Neural progenitor cell (in vitro differentiated cells): ENCODE measurements at regions not wholly inside any gene's neighbourhood (a gene's known extent, or its start where the extent isn't known, plus 50 kb on each side); places are given as distances from the start of the nearest gene placed in this dataset.

Experiments
- CTCF ChIP-seq: fragments of 200-600 bp; sonication (generic); IDR thresholded peaks from 2 replicates; pipeline ENCODE4 v1.5.1; 2017; ENCODE audit warnings: antibody characterized with exemption, mild to moderate bottlenecking
- EZH2 ChIP-seq: fragments of 200-600 bp; sonication (generic); IDR thresholded peaks from 2 replicates; pipeline ENCODE4 v1.6.1; 2017; ENCODE audit warnings: antibody characterized with exemption, mild to moderate bottlenecking, moderate library complexity

DNA sequence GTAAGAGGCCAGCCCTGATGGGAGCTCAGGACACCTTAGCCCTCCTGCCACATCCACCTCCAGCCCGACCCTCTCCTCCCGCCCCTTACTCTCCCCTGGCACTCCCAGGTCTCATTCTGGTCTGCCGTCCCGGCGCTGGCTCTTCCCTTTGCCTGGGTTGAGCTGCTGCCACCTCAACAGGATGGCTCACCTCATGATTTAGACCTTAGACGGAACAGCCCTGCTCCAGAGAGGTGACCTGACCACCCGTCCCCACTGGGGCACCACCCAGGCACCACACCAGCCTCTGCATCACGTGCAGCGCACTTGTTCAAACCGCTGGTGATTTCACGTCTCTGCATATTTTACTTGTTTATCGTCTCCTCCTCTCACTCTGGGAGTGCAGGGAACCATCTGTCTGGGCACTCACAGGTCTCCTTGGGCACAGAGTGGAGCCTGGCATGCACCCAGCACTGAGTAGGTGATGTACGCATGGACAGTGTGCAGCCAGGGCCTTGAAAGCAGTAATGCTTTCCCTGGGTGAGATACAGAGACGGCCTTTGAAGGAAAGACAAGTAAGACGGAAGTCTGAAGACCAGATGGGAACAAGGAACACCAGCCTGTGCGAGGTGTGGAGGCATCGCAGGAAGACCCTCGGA lies 183.1 kb downstream of the KATNAL1 start:
- no peak for TF ChIP-seq CTCF
- TF ChIP-seq EZH2, result no peak
